Fibroblast of pulmonary artery (primary cell): ENCODE measurements at regions not wholly inside any gene's neighbourhood (a gene's known extent, or its start where the extent isn't known, plus 50 kb on each side); places are given as distances from the start of the nearest gene placed in this dataset.

ENCODE experiments used
- DNase-seq: peaks from one replicate; pipeline ENCODE4 v3.0.0-alpha.2; 2010; ENCODE audit warnings: low read depth
- H3K4me3 ChIP-seq: replicated peaks from 2 replicates; pipeline ENCODE4 v1.5.1; 2011; ENCODE audit warnings: low read depth, mild to moderate bottlenecking, control low read depth, low read length, moderate library complexity
- TF ChIP-seq, protein P1 (sequence below): IDR thresholded peaks from 2 replicates; pipeline ENCODE4 v1.5.1; 2011; ENCODE audit warnings: mild to moderate bottlenecking, control low read depth, low read length, inconsistent platforms; ENCODE audit errors: missing control alignments

DNA sequence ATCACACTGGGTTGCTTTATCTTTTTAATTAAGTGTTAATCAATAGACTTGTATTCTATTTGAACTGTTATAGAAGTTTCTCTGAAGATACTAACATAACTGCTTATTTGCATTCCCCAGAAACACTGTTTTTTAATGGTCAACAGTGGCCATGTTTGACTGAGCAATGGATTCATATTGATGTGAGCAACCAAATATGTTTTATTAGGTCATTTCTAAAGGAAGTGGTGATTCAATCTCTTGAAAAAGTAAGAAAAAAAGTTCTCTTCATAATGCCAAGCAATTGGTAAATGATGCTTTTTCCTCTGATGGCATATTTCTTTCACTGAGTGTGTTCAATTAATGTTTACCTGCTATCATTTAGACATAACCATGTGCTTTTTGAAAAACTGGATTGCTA is 593.0 kb upstream of the CITED2 start:
- DNase-seq = peak; percentile 52
- TF ChIP-seq, protein P1, sequence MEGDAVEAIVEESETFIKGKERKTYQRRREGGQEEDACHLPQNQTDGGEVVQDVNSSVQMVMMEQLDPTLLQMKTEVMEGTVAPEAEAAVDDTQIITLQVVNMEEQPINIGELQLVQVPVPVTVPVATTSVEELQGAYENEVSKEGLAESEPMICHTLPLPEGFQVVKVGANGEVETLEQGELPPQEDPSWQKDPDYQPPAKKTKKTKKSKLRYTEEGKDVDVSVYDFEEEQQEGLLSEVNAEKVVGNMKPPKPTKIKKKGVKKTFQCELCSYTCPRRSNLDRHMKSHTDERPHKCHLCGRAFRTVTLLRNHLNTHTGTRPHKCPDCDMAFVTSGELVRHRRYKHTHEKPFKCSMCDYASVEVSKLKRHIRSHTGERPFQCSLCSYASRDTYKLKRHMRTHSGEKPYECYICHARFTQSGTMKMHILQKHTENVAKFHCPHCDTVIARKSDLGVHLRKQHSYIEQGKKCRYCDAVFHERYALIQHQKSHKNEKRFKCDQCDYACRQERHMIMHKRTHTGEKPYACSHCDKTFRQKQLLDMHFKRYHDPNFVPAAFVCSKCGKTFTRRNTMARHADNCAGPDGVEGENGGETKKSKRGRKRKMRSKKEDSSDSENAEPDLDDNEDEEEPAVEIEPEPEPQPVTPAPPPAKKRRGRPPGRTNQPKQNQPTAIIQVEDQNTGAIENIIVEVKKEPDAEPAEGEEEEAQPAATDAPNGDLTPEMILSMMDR = no peak
- no peak overlapping the region for H3K4me3 ChIP-seq

DNA sequence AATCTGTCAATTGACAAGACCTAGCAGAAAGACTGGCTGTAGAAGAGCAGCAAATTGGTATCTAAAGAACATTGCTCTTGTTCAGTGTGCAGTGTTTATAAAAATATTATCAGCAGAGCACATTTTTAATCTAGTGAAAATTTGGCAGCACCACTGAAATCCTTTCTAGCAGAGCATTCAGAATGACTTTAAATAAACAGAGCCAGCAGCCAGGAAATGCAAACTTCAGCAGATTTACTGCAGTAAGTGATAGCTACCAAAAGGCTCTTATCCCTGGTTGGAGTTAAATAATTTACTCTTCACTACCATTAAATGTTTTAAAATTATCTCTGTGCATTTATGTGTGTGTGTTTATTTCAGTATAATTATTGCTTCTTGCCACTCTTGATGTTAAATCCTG is 590.9 kb upstream of the CITED2 start:
- TF ChIP-seq, protein P1 = no peak
- H3K4me3 ChIP-seq = no peak overlapping the region
- DNase-seq = peak; percentile 49

DNA sequence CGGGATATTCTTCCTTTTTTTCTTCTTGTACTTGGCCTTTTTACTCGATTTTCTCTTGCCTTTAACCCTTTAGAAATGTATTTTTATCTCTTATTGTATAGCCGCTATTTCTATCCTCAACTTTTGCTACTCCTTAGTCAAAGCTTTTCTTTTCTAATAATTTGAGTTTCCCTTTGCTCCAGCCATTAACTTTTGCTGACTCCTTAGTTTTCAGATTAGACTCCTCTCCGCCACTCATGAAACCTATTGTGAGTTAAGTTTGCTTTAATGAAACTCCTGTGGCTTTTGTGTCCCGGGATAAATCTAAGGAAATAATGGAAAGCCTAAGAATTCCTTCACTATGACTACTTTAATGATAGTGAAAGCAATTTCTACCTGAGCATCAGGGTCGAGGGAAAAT is 590.3 kb upstream of the CITED2 start:
- no peak overlapping the region for H3K4me3 ChIP-seq
- no peak for DNase-seq
- TF ChIP-seq, protein P1 = no peak

DNA sequence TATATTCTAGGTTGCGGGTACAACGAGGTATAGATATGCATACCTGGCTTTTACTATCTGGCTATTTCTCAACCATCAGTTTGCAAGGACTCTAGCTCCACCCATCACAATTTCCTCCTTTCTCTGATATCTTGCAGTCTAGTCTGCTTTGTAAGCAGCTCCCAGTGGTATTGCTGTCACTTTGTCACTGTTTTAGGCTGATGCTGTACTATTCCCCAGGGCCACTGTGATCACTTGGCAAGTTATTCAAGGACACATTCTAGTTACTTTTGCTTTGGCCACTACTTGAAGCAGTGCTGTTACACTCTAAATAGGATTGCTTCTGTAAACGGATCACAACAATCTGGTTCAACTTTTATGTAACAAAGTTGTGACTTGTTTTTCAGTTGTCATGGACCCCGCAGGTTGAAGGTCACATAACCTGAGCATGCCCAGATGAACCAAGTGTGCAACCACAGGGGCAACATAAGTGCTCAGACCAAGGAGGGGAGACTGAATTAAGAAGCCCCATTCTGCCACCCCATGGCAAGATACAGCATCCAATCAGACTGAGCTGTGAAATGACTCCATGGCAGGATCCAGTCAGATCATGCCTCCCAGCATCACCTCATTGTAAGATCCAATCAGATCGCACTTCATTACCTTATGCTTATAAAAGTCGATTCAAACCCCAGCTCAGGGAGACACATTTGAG is 588.4 kb upstream of the CITED2 start:
- no peak overlapping the region for H3K4me3 ChIP-seq
- DNase-seq = no peak
- TF ChIP-seq, protein P1 = no peak

DNA sequence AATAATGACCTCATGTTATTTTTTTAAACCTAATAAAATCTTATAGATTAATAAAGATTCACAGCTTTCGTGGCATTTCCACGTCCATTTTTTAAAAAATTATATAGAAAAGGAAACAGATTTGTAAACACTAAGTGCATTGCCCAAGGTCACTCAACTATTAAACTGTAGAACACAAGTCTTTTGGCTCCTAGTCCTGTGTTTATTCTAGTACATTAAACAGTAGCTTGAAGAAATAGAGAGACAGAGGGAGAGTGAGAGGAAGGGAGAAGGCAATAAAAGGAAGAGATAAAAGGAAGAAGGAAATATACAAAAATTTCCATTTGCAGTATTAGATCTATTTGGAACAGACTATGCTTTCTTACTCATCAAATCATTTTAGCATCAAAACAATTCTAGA is 586.7 kb upstream of the CITED2 start:
- no peak overlapping the region for H3K4me3 ChIP-seq
- TF ChIP-seq, protein P1 = no peak
- no peak for DNase-seq

DNA sequence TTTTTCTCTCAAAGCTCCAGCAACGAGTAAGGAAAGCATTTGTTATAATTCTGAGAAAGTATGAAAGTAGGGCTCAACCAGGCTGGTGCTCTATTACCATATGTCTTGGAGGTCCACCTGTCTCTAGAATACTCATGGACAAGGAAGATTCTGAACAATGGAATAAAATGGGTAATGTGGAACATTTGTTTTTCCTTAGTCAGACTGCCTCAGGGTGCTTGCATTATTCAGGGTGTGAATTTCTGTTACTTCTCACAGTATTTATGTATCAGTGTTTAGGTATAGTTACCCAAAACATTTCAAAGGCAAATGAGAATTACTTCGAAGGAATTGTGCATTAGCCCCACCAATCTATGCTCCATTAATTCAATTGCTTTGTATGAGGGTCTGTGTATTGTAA is 586.2 kb upstream of the CITED2 start:
- no peak for DNase-seq
- TF ChIP-seq, protein P1 = no peak
- no peak overlapping the region for H3K4me3 ChIP-seq
